Erythroblast (primary cell): ENCODE measurements at regions not wholly inside any gene's neighbourhood (a gene's known extent, or its start where the extent isn't known, plus 50 kb on each side); places are given as distances from the start of the nearest gene placed in this dataset.

ENCODE experiments used
- GATA1 ChIP-seq: IDR thresholded peaks from 2 replicates; pipeline ENCODE4 v1.6.1; 2011; ENCODE audit warnings: low read depth, mild to moderate bottlenecking, control low read depth, low read length, moderate library complexity
- POLR2A ChIP-seq: IDR thresholded peaks from 2 replicates; pipeline ENCODE4 v1.6.1; 2011; ENCODE audit warnings: mild to moderate bottlenecking, low read length

GRCh38 chr4:128477540-128477939, 189.9 kb upstream of the PGRMC2 start:
- TF ChIP-seq POLR2A (no peak), GATA1 (no peak)
